COR-L47 (cell line): ENCODE measurements at regions not wholly inside any gene's neighbourhood (a gene's known extent, or its start where the extent isn't known, plus 50 kb on each side); places are given as distances from the start of the nearest gene placed in this dataset.
"Not testable (repeated sequence)": the region's sequence is repeated elsewhere in the genome, so short reads cannot be mapped to it uniquely, and the experiment has no call there.

Source experiments
- DNase-seq: peaks from one replicate; lab custom pipeline; 2025; lab: John Stamatoyannopoulos, UW

GRCh38 chr2:221915926-221916325 is 343.8 kb upstream of the EPHA4 start:
- DNase-seq: no peak

- no peak for DNase-seq
These were observed 342.3 kb upstream of the EPHA4 start for GRCh38 chr2:221914334-221914880.

- DNase-seq: no peak
These were observed 339.8 kb upstream of the EPHA4 start for GRCh38 chr2:221911890-221912289.

GRCh38 chr2:221911321-221911720 is 339.2 kb upstream of the EPHA4 start:
- DNase-seq: no peak

- DNase-seq: no peak
These were observed 336.4 kb upstream of the EPHA4 start for GRCh38 chr2:221908518-221908917.

GRCh38 chr2:221897718-221898117 is 325.6 kb upstream of the EPHA4 start:
- no peak for DNase-seq

GRCh38 chr2:221896505-221897151 is 324.5 kb upstream of the EPHA4 start:
- no peak for DNase-seq

GRCh38 chr2:221895366-221896121 is 323.4 kb upstream of the EPHA4 start:
- no peak for DNase-seq

- no peak for DNase-seq
These were observed 321.4 kb upstream of the EPHA4 start for GRCh38 chr2:221893501-221893900.

GRCh38 chr2:221892006-221892405 is 319.9 kb upstream of the EPHA4 start:
- DNase-seq: not testable (repeated sequence)

- DNase-seq: peak; percentile 47
These were observed 311.9 kb upstream of the EPHA4 start for GRCh38 chr2:221883976-221884375.

GRCh38 chr2:221876016-221876415 is 303.9 kb upstream of the EPHA4 start:
- no peak for DNase-seq

- no peak for DNase-seq
These were observed 302.3 kb upstream of the EPHA4 start for GRCh38 chr2:221874444-221874843.

- no peak for DNase-seq
These were observed 285.6 kb upstream of the EPHA4 start for GRCh38 chr2:221857719-221858118.

- no peak for DNase-seq
These were observed 281.2 kb upstream of the EPHA4 start for GRCh38 chr2:221853297-221853696.

- no peak for DNase-seq
These were observed 279.5 kb upstream of the EPHA4 start for GRCh38 chr2:221851531-221852045.

GRCh38 chr2:221850076-221850475 is 278.0 kb upstream of the EPHA4 start:
- no peak for DNase-seq

- DNase-seq: no peak
These were observed 276.2 kb upstream of the EPHA4 start for GRCh38 chr2:221848286-221848685.

GRCh38 chr2:221845021-221845365 is 272.9 kb upstream of the EPHA4 start:
- no peak for DNase-seq

GRCh38 chr2:221844212-221845020 is 272.3 kb upstream of the EPHA4 start:
- no peak for DNase-seq

GRCh38 chr2:221836095-221836494 is 264.0 kb upstream of the EPHA4 start:
- DNase-seq: no peak

- no peak for DNase-seq
These were observed 261.9 kb upstream of the EPHA4 start for GRCh38 chr2:221833966-221834365.
